Stimulated activated memory B cell treated with anti-CD40 and anti-IgM and Interleukin-4, amounts not matched to agents 10 μg/mL and 1 μg/mL and 100 μg/mL, for 72 hours (primary cell): ENCODE measurements at regions not wholly inside any gene's neighbourhood (a gene's known extent, or its start where the extent isn't known, plus 50 kb on each side); places are given as distances from the start of the nearest gene placed in this dataset.
"Not testable (repeated sequence)": the region's sequence is repeated elsewhere in the genome, so short reads cannot be mapped to it uniquely, and the experiment has no call there.

Experiments
- ATAC-seq: fragments of 150-1000 bp; cut with Tn5 transposase; 2 replicates; pipeline ENCODE4 v1.10.0; 2021
- H3K27ac Mint-ChIP-seq: one replicate; pipeline ENCODE4 v1.8.0; 2022; ENCODE audit warnings: mild to moderate bottlenecking, mixed read lengths
- H3K27me3 Mint-ChIP-seq: one replicate; pipeline ENCODE4 v1.8.0; 2022; ENCODE audit warnings: mixed read lengths
- H3K36me3 Mint-ChIP-seq: one replicate; pipeline ENCODE4 v1.8.0; 2022; ENCODE audit warnings: mixed read lengths
- H3K4me1 Mint-ChIP-seq: one replicate; pipeline ENCODE4 v1.8.0; 2022; ENCODE audit warnings: mixed read lengths
- H3K4me3 Mint-ChIP-seq: one replicate; pipeline ENCODE4 v1.8.0; 2022; ENCODE audit warnings: mild to moderate bottlenecking, moderate library complexity, mixed read lengths
- H3K9me3 Mint-ChIP-seq: one replicate; pipeline ENCODE4 v1.8.0; 2022; ENCODE audit warnings: mixed read lengths

DNA sequence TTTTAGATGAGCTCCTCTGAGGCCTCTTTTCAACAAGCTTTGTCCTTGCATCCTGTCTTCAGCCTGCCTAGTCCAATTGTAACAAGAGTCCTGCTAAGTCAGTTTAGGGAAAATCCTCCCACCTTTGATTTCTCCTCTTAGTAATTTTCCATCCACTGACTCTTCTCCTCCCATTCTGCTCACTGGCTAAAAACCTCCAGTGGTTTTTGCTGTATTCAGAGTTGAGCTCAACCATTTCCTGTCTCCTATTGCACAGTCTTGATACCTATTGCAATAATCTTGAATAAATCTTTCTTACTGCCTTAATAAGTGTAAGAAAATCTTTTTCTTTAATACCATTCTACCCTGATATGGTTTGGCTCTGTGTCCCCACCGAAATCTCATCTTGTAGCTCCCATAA, 117.8 kb upstream of the ENPP6 start:
- no peak for ATAC-seq
- peaks cover 3% of the 10 kb centered on the region for H3K9me3 Mint-ChIP-seq
- H3K27ac Mint-ChIP-seq: peak overlapping the region; percentile 45

DNA sequence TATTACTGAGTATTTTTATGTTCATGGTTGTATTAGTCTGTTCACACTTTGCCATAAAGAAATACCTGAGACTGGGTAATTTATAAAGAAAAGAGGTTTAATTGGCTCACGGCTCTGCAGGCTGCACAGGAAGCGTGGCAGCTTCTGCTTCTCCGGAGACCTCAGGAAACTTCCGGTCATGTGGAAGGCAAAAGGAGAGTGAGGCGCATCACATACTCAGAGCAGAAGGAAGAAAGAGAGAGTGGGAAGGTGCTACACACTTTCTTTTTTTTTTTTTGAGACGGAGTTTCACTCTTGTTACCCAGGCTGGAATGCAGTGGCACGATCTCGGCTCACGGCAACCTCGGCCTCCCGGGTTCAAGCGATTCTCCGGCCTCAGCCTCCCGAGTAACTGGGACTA, 115.8 kb upstream of the ENPP6 start:
- H3K9me3 Mint-ChIP-seq, ATAC-seq, H3K4me3 Mint-ChIP-seq, H3K27me3 Mint-ChIP-seq, H3K36me3 Mint-ChIP-seq: not testable (repeated sequence)
- peak overlapping the region; percentile 94 for H3K27ac Mint-ChIP-seq
- H3K4me1 Mint-ChIP-seq: peaks cover 51% of the 10 kb centered on the region

More for the DNA sequence above, 117.8 kb upstream of the ENPP6 start:
- Mint-ChIP-seq H3K36me3 (peaks cover 10% of the 10 kb centered on the region), H3K27me3 (no peaks in the 10 kb centered on the region), H3K4me1 (peaks cover 30% of the 10 kb centered on the region), H3K4me3 (no peak overlapping the region)

DNA sequence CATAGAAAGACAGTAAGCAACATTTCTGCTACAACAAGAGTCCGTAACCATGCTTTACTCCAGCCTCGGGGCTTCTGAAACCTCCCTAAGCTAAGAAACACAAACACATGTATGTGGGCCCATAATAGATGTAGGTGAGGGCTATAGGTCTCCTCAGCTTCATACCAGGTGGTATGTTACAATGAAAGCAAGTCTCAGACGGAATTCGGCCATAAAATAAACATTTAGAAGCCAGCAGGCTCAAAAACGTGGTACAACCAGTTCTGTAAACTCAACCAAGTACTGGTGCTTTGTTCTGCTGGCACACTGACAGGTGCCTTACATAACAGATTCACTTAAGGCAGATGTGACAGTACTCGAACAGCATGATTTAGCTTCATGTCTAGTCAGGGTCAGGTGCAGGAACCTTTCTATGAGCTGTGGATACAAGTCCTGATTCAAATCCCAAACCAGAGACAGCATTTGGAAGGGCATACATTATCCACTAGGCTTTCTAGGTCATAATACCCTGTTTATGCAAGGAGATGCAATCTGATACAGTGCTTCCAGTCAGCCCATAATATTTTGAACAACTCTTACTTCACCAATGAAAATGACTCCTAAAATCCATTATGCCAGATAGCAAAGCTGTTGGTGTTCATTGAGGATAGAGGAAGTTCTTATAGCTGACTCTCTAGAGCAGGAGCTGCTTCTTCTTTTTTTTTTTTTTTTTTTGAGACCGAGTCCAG, 113.8 kb upstream of the ENPP6 start:
- Mint-ChIP-seq H3K9me3 (no peaks in the 10 kb centered on the region), H3K4me3 (no peak overlapping the region), H3K36me3 (peaks cover 4% of the 10 kb centered on the region), H3K27me3 (no peaks in the 10 kb centered on the region), H3K27ac (peak overlapping the region; percentile 94), H3K4me1 (peaks cover 69% of the 10 kb centered on the region)
- ATAC-seq: no peak

DNA sequence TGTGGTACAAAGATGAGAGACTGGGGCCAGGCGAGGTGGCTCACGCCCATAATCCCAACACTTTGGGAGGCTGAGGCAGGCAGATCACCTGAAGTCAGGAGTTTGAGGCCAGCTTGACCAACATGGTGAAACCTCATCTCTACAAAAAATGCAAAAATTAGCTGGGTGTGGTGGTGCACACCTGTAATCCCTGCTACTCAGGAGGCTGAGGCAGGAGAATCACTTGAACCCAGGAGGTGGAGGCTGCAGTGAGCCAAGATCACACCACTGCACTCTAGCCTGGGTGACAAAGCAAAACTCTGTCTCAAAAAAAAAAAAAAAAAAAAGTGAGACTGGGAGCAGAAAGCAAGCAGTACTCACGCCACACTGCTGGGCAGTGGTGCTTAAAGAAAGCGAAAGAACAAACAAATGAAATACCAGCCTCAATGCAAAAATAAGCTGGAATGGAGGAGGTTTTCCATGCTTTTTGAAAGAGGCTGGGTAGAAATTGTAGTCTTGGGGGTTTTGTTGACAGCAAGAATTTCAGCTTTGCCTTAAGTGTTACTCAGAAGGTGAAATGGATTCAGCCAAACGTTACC, 112.9 kb upstream of the ENPP6 start:
- H3K27ac Mint-ChIP-seq: peak overlapping the region; percentile 94
- H3K4me1 Mint-ChIP-seq: peaks cover 70% of the 10 kb centered on the region
- not testable (repeated sequence) for H3K4me3 Mint-ChIP-seq, H3K27me3 Mint-ChIP-seq, H3K36me3 Mint-ChIP-seq, ATAC-seq, H3K9me3 Mint-ChIP-seq

DNA sequence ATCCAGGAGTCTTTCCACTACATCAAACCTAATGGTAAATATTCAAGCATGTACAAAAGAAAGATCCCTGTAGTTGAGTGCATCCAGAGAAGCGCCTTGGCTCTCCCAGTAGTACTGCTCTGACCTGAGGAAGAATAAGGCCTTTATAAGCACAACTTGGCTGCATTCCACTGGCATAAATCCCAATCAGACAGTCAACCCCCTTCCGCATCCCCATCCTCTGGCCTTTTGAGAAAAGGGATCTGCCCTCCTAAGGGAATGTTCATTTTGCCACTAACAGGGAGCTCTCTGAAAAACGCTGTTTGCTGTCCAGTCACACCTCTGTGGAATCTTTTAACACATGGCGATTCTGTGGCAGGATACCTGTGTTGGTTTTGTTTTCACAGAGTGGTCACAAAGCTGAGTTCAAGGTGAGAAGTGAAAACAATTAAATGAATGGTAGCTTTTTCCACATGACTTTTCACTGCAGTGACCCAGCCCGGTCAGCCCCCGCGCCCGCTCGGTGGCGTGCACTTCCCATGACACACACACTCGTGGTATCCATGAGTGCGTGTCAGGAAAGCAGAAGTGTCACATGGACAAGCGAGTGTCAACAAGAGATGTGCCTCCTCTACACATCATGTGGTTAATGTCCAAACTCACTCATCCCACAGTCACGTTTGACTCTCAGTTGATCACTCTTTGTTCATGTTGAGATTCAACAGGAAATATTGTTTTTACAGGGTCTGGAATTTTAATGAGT, 112.2 kb upstream of the ENPP6 start:
- H3K27ac Mint-ChIP-seq: peak overlapping the region; percentile 94
- peak; percentile 81 for ATAC-seq

DNA sequence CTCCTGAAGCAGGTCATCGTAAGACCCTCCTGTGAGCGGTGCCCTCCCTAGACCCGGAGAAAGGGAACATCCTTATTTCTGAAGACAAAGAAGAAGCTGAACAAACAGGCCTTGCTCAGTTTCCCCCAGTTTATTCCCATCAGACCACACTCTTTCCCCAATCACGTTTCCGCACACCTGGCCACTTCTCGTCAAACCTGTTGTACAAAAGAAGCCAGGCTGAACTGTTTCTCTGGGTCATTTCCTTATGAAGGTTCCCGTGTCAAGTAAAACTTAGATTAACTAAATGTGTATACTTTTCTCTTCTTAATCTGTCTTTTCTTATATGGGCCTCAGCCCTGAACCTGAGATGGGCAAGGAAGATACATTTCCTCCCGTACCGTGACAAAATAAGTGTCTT, 111.6 kb upstream of the ENPP6 start:
- no peaks in the 10 kb centered on the region for H3K9me3 Mint-ChIP-seq
- ATAC-seq: no peak
- H3K27ac Mint-ChIP-seq: peak overlapping the region; percentile 94
- no peaks in the 10 kb centered on the region for H3K27me3 Mint-ChIP-seq
- H3K4me1 Mint-ChIP-seq: peaks cover 64% of the 10 kb centered on the region
- no peak overlapping the region for H3K4me3 Mint-ChIP-seq
- no peaks in the 10 kb centered on the region for H3K36me3 Mint-ChIP-seq

More for the DNA sequence above, 112.2 kb upstream of the ENPP6 start:
- H3K9me3 Mint-ChIP-seq: no peaks in the 10 kb centered on the region
- H3K27me3 Mint-ChIP-seq: no peaks in the 10 kb centered on the region
- peaks cover 65% of the 10 kb centered on the region for H3K4me1 Mint-ChIP-seq
- H3K4me3 Mint-ChIP-seq: peak overlapping the region; percentile 27
- H3K36me3 Mint-ChIP-seq: no peaks in the 10 kb centered on the region

DNA sequence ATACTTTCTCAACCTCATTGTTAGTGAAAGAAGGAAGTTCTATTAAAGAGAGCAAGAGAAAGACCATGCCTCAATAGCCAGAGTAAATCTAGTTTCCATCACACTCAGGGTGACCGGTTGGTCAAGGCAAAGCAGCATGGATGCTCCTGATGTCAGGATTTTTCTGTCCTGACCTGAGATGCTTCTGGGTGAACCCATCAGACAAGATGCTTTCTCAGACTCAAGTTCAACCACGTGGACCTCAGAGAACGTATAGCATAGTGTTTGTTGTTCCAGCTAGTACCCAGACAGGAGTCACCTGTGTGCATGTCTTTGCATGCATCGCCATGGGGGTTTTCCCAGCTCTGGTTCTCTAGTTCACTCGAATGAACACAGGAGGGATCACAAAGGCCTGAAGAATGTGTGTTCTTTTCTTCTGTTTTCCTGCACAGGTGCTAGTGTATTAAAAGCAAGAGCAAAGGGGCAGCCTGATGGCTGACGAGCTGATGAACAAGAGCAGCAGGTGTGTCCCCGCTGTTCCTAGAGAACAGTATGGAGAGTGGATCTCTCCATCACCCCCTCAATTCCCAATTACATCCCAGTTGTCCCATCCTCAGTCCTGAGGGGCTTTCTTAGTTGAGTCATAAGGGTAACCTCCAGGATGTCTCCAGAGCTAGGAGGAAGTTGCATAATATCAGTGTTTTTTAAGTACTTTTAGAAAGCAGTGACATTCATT, 110.5 kb upstream of the ENPP6 start:
- peak overlapping the region; percentile 69 for H3K4me3 Mint-ChIP-seq
- H3K36me3 Mint-ChIP-seq: no peaks in the 10 kb centered on the region
- no peaks in the 10 kb centered on the region for H3K27me3 Mint-ChIP-seq
- peak overlapping the region; percentile 94 for H3K27ac Mint-ChIP-seq
- H3K4me1 Mint-ChIP-seq: peaks cover 69% of the 10 kb centered on the region
- peak; percentile 97 for ATAC-seq
- H3K9me3 Mint-ChIP-seq: no peaks in the 10 kb centered on the region

DNA sequence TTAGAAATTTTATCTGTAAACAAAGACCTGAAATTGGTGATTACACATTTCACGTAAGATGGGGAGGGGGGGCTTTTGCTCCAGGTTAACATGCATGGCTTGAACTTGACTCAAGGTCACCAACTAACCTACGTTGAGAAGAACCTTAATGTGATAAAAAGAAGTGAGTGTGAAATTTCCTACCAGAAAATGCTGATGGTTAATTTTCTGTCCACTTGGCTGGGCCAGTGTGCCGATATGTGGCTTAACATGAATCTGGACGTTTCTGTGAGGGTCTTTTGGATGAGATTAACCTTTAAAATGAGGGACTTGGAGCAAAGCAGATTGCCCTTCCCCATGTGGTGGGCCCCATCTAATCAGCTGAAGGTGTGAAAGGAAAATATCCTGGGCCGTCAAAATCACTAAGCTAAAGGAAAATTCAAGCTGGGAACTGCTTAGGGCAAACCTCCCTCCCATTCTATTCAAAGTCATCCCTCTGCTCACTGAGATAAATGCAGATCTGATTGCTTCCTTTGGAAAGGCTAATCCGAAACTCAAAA, 107.3 kb upstream of the ENPP6 start:
- no peaks in the 10 kb centered on the region for H3K36me3 Mint-ChIP-seq
- no peaks in the 10 kb centered on the region for H3K27me3 Mint-ChIP-seq
- H3K9me3 Mint-ChIP-seq: no peaks in the 10 kb centered on the region
- H3K27ac Mint-ChIP-seq: peak overlapping the region; percentile 42
- peaks cover 64% of the 10 kb centered on the region for H3K4me1 Mint-ChIP-seq
- ATAC-seq: no peak
- H3K4me3 Mint-ChIP-seq: no peak overlapping the region

DNA sequence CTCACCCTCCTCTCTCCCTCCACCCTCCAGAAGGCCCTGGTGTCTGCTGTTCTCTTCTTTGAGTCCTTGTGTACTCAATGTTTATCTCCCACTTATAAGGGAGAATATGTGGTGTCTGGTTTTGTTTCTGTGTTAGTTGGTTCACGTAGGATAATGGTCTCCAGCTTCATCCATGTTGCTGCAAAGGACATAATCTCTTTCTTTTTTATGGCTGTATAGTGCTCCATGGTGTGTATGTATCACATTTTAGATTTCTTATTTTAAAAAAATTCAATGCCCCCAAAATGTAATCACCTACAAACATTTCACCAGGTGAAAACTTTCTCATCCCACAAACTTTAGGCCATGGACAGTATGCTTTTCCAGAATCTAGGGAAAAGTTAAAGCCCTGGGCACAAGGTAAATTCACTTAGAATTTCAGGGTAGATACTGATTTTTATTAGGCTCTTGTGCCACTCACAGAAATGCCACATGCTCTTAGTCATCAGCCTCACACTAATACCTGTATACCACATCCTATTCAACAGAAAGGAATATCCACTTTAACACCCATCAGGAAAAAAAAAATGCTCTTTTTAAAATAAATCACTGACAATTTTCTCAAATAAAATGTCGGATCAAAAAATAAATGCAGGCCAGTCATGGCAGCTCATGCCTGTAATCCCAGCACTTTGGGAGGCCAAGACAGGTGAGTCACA, 104.8 kb upstream of the ENPP6 start:
- Mint-ChIP-seq H3K27ac (peak overlapping the region; percentile 42), H3K36me3 (no peaks in the 10 kb centered on the region), H3K27me3 (no peaks in the 10 kb centered on the region), H3K9me3 (no peaks in the 10 kb centered on the region), H3K4me3 (no peak overlapping the region), H3K4me1 (peaks cover 60% of the 10 kb centered on the region)
- ATAC-seq: no peak

DNA sequence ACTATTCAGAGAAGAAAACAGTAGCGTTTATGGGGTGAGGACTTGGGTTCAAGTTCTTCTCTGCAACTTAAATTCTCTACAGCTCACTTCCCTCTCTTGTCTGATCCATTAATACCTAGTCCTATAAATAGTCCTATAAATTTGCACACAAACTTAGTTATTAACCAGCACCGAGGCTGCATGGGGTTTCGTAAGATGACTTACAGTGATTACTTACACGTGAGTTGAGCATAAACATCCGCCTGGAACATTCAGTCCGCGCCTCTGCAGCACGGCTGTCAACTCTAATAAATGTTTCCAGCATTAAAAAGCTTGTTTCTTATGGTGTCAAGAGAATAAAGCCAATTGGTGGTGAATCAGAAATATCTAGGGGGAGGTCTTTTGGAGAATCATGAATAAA, 103.0 kb upstream of the ENPP6 start:
- no peaks in the 10 kb centered on the region for H3K9me3 Mint-ChIP-seq
- H3K4me1 Mint-ChIP-seq: peaks cover 58% of the 10 kb centered on the region
- ATAC-seq: no peak
- no peak overlapping the region for H3K4me3 Mint-ChIP-seq
- peak overlapping the region; percentile 96 for H3K27ac Mint-ChIP-seq
- no peaks in the 10 kb centered on the region for H3K27me3 Mint-ChIP-seq
- H3K36me3 Mint-ChIP-seq: peaks cover 5% of the 10 kb centered on the region

DNA sequence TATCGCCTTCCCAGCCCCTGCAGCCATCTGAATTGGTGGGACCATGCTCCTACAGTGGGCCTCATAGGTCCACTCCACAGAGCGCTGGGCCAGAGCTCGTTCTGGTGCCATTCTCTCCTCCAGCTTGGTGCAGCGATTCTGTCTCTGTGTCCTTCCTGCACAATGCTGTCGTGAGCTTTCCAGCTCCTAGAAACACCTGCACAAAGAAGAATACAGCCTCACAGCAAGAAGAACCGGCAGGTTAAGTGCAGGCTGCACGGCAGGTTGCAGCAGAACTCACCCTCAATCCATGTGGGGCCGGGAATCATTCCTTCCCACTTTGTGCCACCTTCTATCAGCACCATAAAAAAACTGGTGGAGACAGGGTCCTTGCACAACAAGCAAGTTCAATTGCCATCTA, 101.2 kb upstream of the ENPP6 start:
- H3K27me3 Mint-ChIP-seq: no peaks in the 10 kb centered on the region
- peak overlapping the region; percentile 96 for H3K27ac Mint-ChIP-seq
- H3K36me3 Mint-ChIP-seq: peaks cover 5% of the 10 kb centered on the region
- peak overlapping the region; percentile 5 for H3K4me3 Mint-ChIP-seq
- ATAC-seq: no peak
- peaks cover 73% of the 10 kb centered on the region for H3K4me1 Mint-ChIP-seq
- no peaks in the 10 kb centered on the region for H3K9me3 Mint-ChIP-seq

DNA sequence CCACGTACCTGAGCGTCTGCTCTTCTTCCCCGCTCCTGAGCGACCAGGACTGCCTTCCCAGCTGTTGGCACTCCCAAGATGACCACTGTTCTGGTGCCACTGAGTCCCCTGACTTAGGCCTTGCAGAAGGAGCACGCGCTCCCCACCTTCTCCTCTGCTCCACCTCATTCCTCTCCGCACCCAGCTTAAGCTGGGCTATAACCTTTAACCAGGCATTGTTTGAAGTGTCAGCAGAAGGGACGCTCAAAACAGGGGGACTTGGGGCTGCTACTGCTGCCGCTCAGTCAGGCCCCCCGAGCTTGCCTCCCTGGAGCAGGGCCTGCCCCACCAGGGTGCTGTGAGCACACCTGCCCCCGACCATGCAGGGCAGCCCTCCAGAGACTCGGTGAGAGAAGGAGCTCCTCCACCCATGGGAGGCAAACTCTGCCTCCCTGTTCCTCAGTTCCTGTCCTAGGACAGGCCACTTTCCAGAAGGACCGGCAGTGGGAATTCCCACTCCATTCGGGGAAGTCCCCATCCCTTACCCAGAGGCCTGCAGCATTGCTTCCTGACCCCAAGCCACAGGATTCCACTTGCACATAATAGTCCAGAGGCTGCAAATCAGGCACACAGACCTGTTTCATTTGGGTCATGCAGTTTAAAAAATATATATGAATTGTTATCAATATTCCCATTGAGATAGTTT, 99.7 kb upstream of the ENPP6 start:
- peaks cover 11% of the 10 kb centered on the region for H3K36me3 Mint-ChIP-seq
- no peaks in the 10 kb centered on the region for H3K9me3 Mint-ChIP-seq
- H3K4me3 Mint-ChIP-seq: no peak overlapping the region
- H3K27me3 Mint-ChIP-seq: no peaks in the 10 kb centered on the region
- peak overlapping the region; percentile 96 for H3K27ac Mint-ChIP-seq
- no peak for ATAC-seq
- H3K4me1 Mint-ChIP-seq: peaks cover 77% of the 10 kb centered on the region

DNA sequence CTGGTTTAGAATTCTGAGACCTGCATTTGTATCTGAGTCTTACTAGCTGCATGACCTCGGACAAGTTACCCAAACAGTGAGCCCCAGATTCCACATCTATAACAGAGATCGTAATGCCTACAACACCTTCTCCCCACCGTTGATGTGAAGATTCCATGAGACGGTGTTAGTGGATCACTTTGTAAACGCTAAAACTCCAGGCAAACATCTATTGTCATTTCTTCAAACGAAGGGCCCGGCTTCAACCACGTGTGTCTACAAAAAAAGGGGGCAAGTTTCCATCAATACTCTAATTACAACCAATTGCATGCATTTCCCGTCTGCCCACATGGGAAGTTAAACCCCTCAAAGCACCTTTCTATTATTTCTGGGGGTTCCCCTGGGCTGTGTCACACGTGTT, 99.1 kb upstream of the ENPP6 start:
- H3K9me3 Mint-ChIP-seq: no peaks in the 10 kb centered on the region
- H3K36me3 Mint-ChIP-seq: peaks cover 11% of the 10 kb centered on the region
- no peak overlapping the region for H3K4me3 Mint-ChIP-seq
- H3K27me3 Mint-ChIP-seq: no peaks in the 10 kb centered on the region
- H3K27ac Mint-ChIP-seq: peak overlapping the region; percentile 96
- ATAC-seq: no peak
- H3K4me1 Mint-ChIP-seq: peaks cover 82% of the 10 kb centered on the region

DNA sequence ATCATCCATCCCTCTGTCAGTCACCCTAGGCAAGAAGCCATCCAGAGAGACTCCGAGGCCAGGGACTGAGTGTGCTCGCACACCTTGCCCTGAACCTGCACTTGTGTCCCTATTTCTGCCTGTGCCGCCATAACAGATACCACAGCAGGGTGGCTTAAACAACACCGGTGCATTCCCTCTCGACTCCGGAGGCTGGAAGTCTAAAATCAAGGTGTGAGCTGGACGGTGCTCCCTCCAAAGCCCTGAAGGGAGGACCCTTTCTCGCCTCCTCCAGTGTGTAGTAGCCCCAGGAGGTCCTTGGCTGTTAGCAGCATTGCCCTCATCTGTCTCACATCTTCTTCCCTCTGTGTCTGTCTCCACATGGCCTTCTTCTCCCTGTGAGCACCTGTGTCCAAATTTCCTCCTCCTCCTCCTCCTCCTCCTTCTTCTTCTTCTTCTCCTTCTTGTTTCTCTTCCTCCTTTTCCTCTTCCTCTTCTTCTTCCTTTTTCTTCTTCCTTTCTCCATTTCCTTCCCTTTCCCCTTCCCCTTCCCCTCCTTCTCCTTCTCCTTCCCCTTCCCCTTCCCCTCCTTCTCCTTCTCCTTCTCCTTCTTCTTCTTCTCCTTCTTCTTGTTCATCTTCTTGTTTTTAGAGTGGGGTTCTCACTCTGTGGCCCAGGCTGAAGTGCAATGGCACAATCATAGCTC, 98.1 kb upstream of the ENPP6 start:
- ATAC-seq: no peak
- no peaks in the 10 kb centered on the region for H3K27me3 Mint-ChIP-seq
- H3K4me3 Mint-ChIP-seq: no peak overlapping the region
- peaks cover 20% of the 10 kb centered on the region for H3K36me3 Mint-ChIP-seq
- H3K4me1 Mint-ChIP-seq: peaks cover 92% of the 10 kb centered on the region
- H3K9me3 Mint-ChIP-seq: no peaks in the 10 kb centered on the region
- H3K27ac Mint-ChIP-seq: peak overlapping the region; percentile 96
